Skeletal muscle tissue (tissue), 3 donors: ENCODE measurements at regions not wholly inside any gene's neighbourhood (a gene's known extent, or its start where the extent isn't known, plus 50 kb on each side); places are given as distances from the start of the nearest gene placed in this dataset.

Experiments
- H3K27ac ChIP-seq: one replicate; pipeline ENCODE4 v1.7.0; 2013; ENCODE audit warnings: mild to moderate bottlenecking, low read depth, low read length, inconsistent platforms
- H3K27me3 ChIP-seq, 3 donors: one replicate each; pipeline ENCODE4 v1.7.0; 2013; ENCODE audit warnings: low read length in 3 of 3; ENCODE audit not compliant: control insufficient read depth in 3 of 3, insufficient read depth in 3 of 3
- H3K36me3 ChIP-seq, 3 donors: one replicate each; pipeline ENCODE4 v1.7.0; 2013; ENCODE audit warnings: low read length in 3 of 3; ENCODE audit not compliant: control insufficient read depth in 3 of 3, insufficient read depth in 3 of 3
- H3K4me1 ChIP-seq, 3 donors: one replicate each; pipeline ENCODE4 v1.7.0; 2013; ENCODE audit warnings: low read length in 3 of 3, mild to moderate bottlenecking in 3 of 3; ENCODE audit not compliant: control insufficient read depth in 3 of 3, insufficient read depth in 3 of 3
- H3K4me3 ChIP-seq, 3 donors: one replicate each; pipeline ENCODE4 v1.7.0; 2013; ENCODE audit warnings: low read length in 3 of 3
- H3K9ac ChIP-seq, 3 donors: one replicate each; pipeline ENCODE4 v1.7.0; 2013; ENCODE audit warnings: low read length in 3 of 3, mild to moderate bottlenecking in 3 of 3, moderate library complexity in 2 of 3, low read depth in 1 of 3
- H3K9me3 ChIP-seq, 3 donors: one replicate each; pipeline ENCODE4 v1.7.0; 2013; ENCODE audit warnings: low read length in 3 of 3; ENCODE audit not compliant: control insufficient read depth in 3 of 3
- donor health status: Osteomylitis.

GRCh38 chr2:36074008-36074407, 281.6 kb upstream of the CRIM1 start:
- no peak overlapping the region for H3K4me3 ChIP-seq
- no peak overlapping the region for H3K9ac ChIP-seq
- H3K9me3 ChIP-seq = no peaks in the 10 kb centered on the region
- H3K27me3 ChIP-seq = no peaks in the 10 kb centered on the region
- no peaks in the 10 kb centered on the region for H3K36me3 ChIP-seq
- no peaks in the 10 kb centered on the region for H3K4me1 ChIP-seq
- no peak overlapping the region for H3K27ac ChIP-seq

DNA sequence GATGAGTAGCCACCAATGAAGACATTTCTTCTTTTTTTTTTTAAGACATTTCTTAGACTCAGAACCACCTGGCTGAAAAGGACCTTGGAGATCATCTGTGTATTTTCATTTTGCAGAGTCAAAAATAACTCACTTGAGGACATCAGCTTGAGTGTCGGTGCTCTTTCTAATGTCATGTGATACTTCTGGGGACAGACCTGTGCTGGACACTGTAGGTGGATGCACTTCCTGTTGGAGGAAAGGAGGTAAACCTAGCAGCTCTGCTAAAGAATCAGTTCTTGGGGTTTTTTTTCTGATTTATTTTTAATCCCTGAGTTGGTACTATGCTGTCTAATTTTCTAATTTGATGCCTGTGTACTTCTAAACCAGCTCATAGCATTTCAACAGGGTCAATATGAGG, 283.9 kb upstream of the CRIM1 start:
- no peaks in the 10 kb centered on the region for H3K4me1 ChIP-seq
- no peaks in the 10 kb centered on the region for H3K27me3 ChIP-seq
- no peaks in the 10 kb centered on the region for H3K9me3 ChIP-seq
- H3K27ac ChIP-seq = no peak overlapping the region
- no peak overlapping the region for H3K4me3 ChIP-seq
- H3K9ac ChIP-seq = no peak overlapping the region
- H3K36me3 ChIP-seq = no peaks in the 10 kb centered on the region

GRCh38 chr2:36069074-36069473, 286.5 kb upstream of the CRIM1 start:
- Histone ChIP-seq H3K4me1 (no peaks in the 10 kb centered on the region), H3K9ac (no peak overlapping the region), H3K27me3 (no peaks in the 10 kb centered on the region), H3K36me3 (no peaks in the 10 kb centered on the region), H3K9me3 (no peaks in the 10 kb centered on the region), H3K27ac (no peak overlapping the region), H3K4me3 (no peak overlapping the region)

DNA sequence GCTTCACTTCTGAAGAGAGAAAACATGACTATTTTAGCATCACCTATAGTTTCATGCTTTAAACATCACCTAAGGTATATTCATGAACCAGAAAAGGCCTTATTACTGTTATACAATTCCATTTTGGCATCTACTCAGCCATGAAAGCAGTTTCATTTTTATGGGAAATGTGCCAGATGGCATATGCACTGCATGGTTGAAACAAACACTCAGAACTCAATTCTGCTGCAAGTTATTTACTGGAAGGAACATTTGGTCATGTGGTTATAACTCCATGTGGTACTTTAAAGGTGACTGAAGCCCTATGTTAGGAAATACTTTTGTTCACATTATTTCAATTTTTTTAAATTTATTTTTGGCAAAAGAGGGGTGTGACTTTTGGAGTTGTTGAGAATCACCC, 287.5 kb upstream of the CRIM1 start:
- H3K27ac ChIP-seq = no peak overlapping the region
- no peak overlapping the region for H3K9ac ChIP-seq

DNA sequence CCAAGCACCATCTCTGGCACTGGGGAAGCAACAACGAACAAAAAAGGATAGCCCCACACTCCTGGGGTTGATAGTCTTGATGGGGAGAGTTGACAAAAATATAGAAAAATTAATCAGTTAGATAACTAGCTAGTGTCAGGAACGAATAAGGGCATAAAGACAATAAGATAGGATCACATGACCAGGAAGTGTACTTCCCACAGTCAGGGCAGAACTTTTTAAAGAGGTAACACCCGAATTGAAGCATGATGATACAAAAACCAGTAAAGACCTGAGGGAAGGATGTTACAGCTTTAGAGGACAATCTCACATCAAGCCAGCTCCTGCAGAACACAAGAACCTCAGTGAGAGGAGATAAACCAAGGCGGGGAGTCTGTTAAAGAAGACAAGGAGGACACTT, 295.4 kb upstream of the CRIM1 start:
- Histone ChIP-seq H3K27me3 (no peaks in the 10 kb centered on the region), H3K9me3 (no peaks in the 10 kb centered on the region), H3K4me1 (no peaks in the 10 kb centered on the region), H3K27ac (no peak overlapping the region), H3K9ac (no peak overlapping the region), H3K36me3 (no peaks in the 10 kb centered on the region), H3K4me3 (no peak overlapping the region)

More for the DNA sequence above, 287.5 kb upstream of the CRIM1 start:
- Histone ChIP-seq H3K9me3 (no peaks in the 10 kb centered on the region), H3K4me3 (no peak overlapping the region), H3K36me3 (no peaks in the 10 kb centered on the region), H3K27me3 (no peaks in the 10 kb centered on the region), H3K4me1 (no peaks in the 10 kb centered on the region)

DNA sequence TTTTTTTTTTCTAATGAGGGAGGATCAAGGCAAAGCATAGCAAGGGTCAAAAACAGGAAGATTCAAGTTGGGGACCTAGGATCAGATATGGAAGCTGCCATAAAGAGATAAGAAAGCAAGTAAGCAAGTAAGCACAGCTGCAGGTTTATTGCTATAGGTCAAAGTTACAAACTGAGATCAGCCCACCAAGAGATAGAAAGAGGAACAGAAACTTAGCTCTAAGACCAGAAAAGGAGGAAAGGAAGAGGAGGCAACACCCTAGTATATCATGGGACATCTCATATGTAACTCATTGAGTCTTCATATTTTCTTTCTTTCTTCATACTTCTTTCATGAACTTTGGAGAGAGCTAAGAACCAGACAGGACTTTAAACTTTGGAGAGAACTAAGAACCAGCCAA, 295.9 kb upstream of the CRIM1 start:
- H3K36me3 ChIP-seq = no peaks in the 10 kb centered on the region
- no peak overlapping the region for H3K9ac ChIP-seq
- H3K9me3 ChIP-seq = no peaks in the 10 kb centered on the region
- H3K4me1 ChIP-seq = no peaks in the 10 kb centered on the region
- H3K27ac ChIP-seq = no peak overlapping the region
- H3K27me3 ChIP-seq = no peaks in the 10 kb centered on the region
- no peak overlapping the region for H3K4me3 ChIP-seq

- no peak overlapping the region for H3K9ac ChIP-seq
- H3K27ac ChIP-seq = no peak overlapping the region
- H3K27me3 ChIP-seq = no peaks in the 10 kb centered on the region
- H3K9me3 ChIP-seq = no peaks in the 10 kb centered on the region
- H3K4me3 ChIP-seq = no peak overlapping the region
- no peaks in the 10 kb centered on the region for H3K4me1 ChIP-seq
- no peaks in the 10 kb centered on the region for H3K36me3 ChIP-seq
Observed at GRCh38 chr2:36058953-36059352, 296.6 kb upstream of the CRIM1 start.

DNA sequence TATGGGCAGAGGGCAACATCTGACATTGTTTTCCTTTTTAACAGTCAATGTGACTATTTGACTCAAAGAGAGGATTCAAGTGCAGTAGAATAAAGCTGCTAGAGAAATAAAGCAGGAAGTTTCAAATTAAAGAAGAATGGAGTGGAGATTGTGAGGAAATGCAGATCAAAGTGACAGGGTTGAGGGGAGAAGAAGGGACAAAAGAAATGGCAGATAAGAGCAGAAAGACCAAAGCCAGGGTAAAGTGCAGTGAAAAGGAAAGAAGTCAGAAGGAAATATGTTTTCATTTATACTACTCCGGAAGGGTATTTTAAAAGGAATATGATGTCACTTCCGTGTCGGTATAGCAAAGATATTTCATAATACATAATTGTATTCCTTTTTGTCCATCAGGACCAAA, 297.5 kb upstream of the CRIM1 start:
- Histone ChIP-seq H3K9ac (no peak overlapping the region), H3K36me3 (no peaks in the 10 kb centered on the region), H3K9me3 (no peaks in the 10 kb centered on the region), H3K4me3 (no peak overlapping the region), H3K27me3 (no peaks in the 10 kb centered on the region), H3K4me1 (no peaks in the 10 kb centered on the region), H3K27ac (no peak overlapping the region)

DNA sequence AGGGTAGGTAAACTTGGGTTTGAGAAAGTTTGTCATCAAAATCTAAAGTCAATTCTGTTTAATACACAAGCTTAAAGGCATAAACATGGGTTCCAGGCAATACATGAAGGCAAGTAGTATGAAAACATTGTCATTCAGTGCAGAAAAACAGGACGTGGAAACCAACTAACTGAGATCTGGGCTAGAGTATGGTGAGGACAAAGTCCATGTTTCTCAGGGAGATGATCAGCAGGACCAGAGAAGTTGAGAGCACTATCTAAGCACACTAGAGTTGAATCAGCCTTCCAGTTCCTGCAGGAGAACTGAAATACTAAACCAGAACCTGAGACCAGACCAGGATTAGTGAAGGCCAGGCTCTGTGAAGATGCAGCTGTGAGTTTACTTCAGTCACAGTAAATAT, 302.8 kb upstream of the CRIM1 start:
- Histone ChIP-seq H3K27ac (no peak overlapping the region), H3K9me3 (no peaks in the 10 kb centered on the region), H3K4me1 (no peaks in the 10 kb centered on the region), H3K27me3 (no peaks in the 10 kb centered on the region), H3K4me3 (no peak overlapping the region), H3K36me3 (no peaks in the 10 kb centered on the region), H3K9ac (no peak overlapping the region)

GRCh38 chr2:36044411-36044810, 311.2 kb upstream of the CRIM1 start:
- Histone ChIP-seq H3K27me3 (no peaks in the 10 kb centered on the region), H3K36me3 (no peaks in the 10 kb centered on the region), H3K9ac (no peak overlapping the region), H3K4me3 (no peak overlapping the region), H3K9me3 (no peaks in the 10 kb centered on the region), H3K27ac (no peak overlapping the region), H3K4me1 (no peaks in the 10 kb centered on the region)

DNA sequence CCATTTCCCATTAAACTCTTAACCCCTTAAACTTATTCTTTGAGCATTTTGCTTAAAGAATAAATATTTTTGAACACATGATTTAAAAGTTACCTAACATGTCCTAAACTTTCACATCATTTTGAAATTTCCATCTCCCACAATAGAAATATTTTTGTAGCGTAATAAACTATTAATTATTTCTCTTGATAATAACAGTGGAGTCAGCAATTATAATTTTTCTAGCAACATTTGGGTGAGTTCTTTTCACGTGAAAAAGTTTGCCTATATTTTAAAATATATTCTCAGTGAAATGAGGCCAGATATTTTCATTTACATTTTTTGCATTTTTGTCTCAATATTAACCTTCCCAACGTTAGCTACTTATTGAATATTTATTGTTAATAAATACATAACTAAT, 320.4 kb upstream of the CRIM1 start:
- no peak overlapping the region for H3K4me3 ChIP-seq
- no peak overlapping the region for H3K9ac ChIP-seq
- H3K36me3 ChIP-seq = no peaks in the 10 kb centered on the region

More for the DNA sequence above, 320.4 kb upstream of the CRIM1 start:
- Histone ChIP-seq H3K9me3 (no peaks in the 10 kb centered on the region), H3K27me3 (no peaks in the 10 kb centered on the region), H3K4me1 (no peaks in the 10 kb centered on the region), H3K27ac (no peak overlapping the region)
